Keratinocyte (primary cell): ENCODE measurements at regions not wholly inside any gene's neighbourhood (a gene's known extent, or its start where the extent isn't known, plus 50 kb on each side); places are given as distances from the start of the nearest gene placed in this dataset.

Source experiments
- CTCF ChIP-seq, 3 experiments: IDR thresholded peaks in 1 of 3; conservative IDR thresholded peaks in 1 of 3; optimal IDR thresholded peaks in 1 of 3; 2 replicates in 2 of 3; 3 replicates in 1 of 3; pipeline versions ENCODE3 to v1.5.1; 2011; ENCODE audit warnings: low read length in 3 of 3, mild to moderate bottlenecking in 3 of 3, moderate library complexity in 2 of 3, control low read depth in 1 of 3, inconsistent platforms in 1 of 3; ENCODE audit not compliant: insufficient read depth in 2 of 3; ENCODE audit errors: extremely low read depth in 1 of 3
- EZH2 ChIP-seq: IDR thresholded peaks from one replicate; pipeline ENCODE4 v1.6.1; 2012; ENCODE audit warnings: inconsistent platforms, mild to moderate bottlenecking, low read length, moderate library complexity

GRCh38 chr12:89884416-89884898, 175.8 kb upstream of the ATP2B1 start:
- TF ChIP-seq CTCF (optimal IDR thresholded peaks at IDR 0.05 in 1 of 3, IDR thresholded peaks at IDR 0.05 in 1 of 3, conservative IDR thresholded peaks at IDR 0.05 in 1 of 3; ENCODE audit: extremely low read depth in 1 of 3, insufficient read depth in 2 of 3, low read length in 3 of 3) (no peak), EZH2 (no peak)
